Loucy (cell line): ENCODE measurements at regions not wholly inside any gene's neighbourhood (a gene's known extent, or its start where the extent isn't known, plus 50 kb on each side); places are given as distances from the start of the nearest gene placed in this dataset.

Source experiments
- H2AFZ ChIP-seq: fragments of 200-600 bp; sonication (generic); 2 replicates; pipeline ENCODE4 v1.6.0; 2016; ENCODE audit warnings: antibody characterized with exemption, mild to moderate bottlenecking, low read length, moderate library complexity
- H3F3A ChIP-seq: fragments of 200-600 bp; 2 replicates; pipeline ENCODE4 v1.6.0; 2016; ENCODE audit warnings: antibody characterized with exemption, low read depth, mild to moderate bottlenecking
- H3K27me3 ChIP-seq: fragments of 200-600 bp; sonication (generic); 2 replicates; pipeline ENCODE4 v1.6.1; 2014; ENCODE audit warnings: low read length, mild to moderate bottlenecking; ENCODE audit not compliant: insufficient read depth, poor library complexity, severe bottlenecking
- H3K36me3 ChIP-seq: fragments of 200-600 bp; sonication (generic); 2 replicates; pipeline ENCODE4 v1.6.1; 2016; ENCODE audit warnings: low read length; ENCODE audit not compliant: insufficient read depth
- H3K4me1 ChIP-seq: fragments of 200-600 bp; sonication (generic); 2 replicates; pipeline ENCODE4 v1.5.1; 2014; ENCODE audit warnings: low read length, mild to moderate bottlenecking; ENCODE audit not compliant: insufficient read depth, poor library complexity, severe bottlenecking
- H3K4me2 ChIP-seq: fragments of 200-600 bp; sonication (generic); 2 replicates; pipeline ENCODE4 v1.6.0; 2014; ENCODE audit warnings: antibody characterized with exemption, low read length, low read depth, mild to moderate bottlenecking; ENCODE audit not compliant: poor library complexity, severe bottlenecking
- H3K4me3 ChIP-seq: fragments of 200-600 bp; sonication (generic); 2 replicates; pipeline ENCODE4 v1.5.1; 2014; ENCODE audit warnings: low read length, mild to moderate bottlenecking, mixed read lengths; ENCODE audit not compliant: poor library complexity, severe bottlenecking
- H3K79me2 ChIP-seq: fragments of 200-600 bp; sonication (generic); 2 replicates; pipeline ENCODE4 v1.6.1; 2014; ENCODE audit warnings: low read length; ENCODE audit not compliant: insufficient read depth
- H3K9ac ChIP-seq: fragments of 200-600 bp; sonication (generic); 2 replicates; pipeline ENCODE4 v1.6.0; 2014; ENCODE audit warnings: mild to moderate bottlenecking, low read depth, low read length, moderate library complexity; ENCODE audit not compliant: poor library complexity, severe bottlenecking
- H3K9me2 ChIP-seq: fragments of 200-600 bp; sonication (generic); replicated peaks from 2 replicates; pipeline ENCODE4 v1.6.1; 2016; ENCODE audit warnings: low read depth, low read length, mixed read lengths
- H3K9me3 ChIP-seq: fragments of 200-600 bp; sonication (generic); 2 replicates; pipeline ENCODE4 v1.6.1; 2014; ENCODE audit warnings: mild to moderate bottlenecking, antibody characterized with exemption, low read length, low read depth; ENCODE audit not compliant: insufficient read depth
- H4K20me1 ChIP-seq: fragments of 200-600 bp; sonication (generic); 2 replicates; pipeline ENCODE4 v1.6.0; 2014; ENCODE audit warnings: antibody characterized with exemption, low read length, mild to moderate bottlenecking; ENCODE audit not compliant: insufficient read depth, poor library complexity, severe bottlenecking
- EZH2phosphoT487 ChIP-seq: fragments of 200-600 bp; IDR thresholded peaks from 2 replicates; pipeline ENCODE4 v1.6.1; 2018; ENCODE audit warnings: antibody characterized with exemption, mild to moderate bottlenecking, moderate library complexity, borderline replicate concordance
- TF ChIP-seq, protein P1 (sequence below): fragments of 200-600 bp; sonication (generic); conservative IDR thresholded peaks from 2 replicates; pipeline ENCODE4 v1.5.1; 2014; ENCODE audit warnings: mild to moderate bottlenecking, antibody characterized with exemption, low read length

GRCh38 chr4:12712648-12713339, 771.3 kb downstream of the RAB28 start:
- TF ChIP-seq, protein P1, sequence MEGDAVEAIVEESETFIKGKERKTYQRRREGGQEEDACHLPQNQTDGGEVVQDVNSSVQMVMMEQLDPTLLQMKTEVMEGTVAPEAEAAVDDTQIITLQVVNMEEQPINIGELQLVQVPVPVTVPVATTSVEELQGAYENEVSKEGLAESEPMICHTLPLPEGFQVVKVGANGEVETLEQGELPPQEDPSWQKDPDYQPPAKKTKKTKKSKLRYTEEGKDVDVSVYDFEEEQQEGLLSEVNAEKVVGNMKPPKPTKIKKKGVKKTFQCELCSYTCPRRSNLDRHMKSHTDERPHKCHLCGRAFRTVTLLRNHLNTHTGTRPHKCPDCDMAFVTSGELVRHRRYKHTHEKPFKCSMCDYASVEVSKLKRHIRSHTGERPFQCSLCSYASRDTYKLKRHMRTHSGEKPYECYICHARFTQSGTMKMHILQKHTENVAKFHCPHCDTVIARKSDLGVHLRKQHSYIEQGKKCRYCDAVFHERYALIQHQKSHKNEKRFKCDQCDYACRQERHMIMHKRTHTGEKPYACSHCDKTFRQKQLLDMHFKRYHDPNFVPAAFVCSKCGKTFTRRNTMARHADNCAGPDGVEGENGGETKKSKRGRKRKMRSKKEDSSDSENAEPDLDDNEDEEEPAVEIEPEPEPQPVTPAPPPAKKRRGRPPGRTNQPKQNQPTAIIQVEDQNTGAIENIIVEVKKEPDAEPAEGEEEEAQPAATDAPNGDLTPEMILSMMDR, result no peak
- TF ChIP-seq EZH2phosphoT487, result no peak
- no peak overlapping the region for H3K4me2 ChIP-seq
- no peak overlapping the region for H3K4me3 ChIP-seq
- H3K9ac ChIP-seq, result no peak overlapping the region
- H3K9me3 ChIP-seq, result no peaks in the 10 kb centered on the region
- no peaks in the 10 kb centered on the region for H3K36me3 ChIP-seq
- no peaks in the 10 kb centered on the region for H3F3A ChIP-seq
- no peaks in the 10 kb centered on the region for H4K20me1 ChIP-seq
- no peak overlapping the region for H2AFZ ChIP-seq
- H3K4me1 ChIP-seq, result no peaks in the 10 kb centered on the region
- H3K27me3 ChIP-seq, result no peaks in the 10 kb centered on the region
- no peaks in the 10 kb centered on the region for H3K9me2 ChIP-seq
- no peaks in the 10 kb centered on the region for H3K79me2 ChIP-seq

DNA sequence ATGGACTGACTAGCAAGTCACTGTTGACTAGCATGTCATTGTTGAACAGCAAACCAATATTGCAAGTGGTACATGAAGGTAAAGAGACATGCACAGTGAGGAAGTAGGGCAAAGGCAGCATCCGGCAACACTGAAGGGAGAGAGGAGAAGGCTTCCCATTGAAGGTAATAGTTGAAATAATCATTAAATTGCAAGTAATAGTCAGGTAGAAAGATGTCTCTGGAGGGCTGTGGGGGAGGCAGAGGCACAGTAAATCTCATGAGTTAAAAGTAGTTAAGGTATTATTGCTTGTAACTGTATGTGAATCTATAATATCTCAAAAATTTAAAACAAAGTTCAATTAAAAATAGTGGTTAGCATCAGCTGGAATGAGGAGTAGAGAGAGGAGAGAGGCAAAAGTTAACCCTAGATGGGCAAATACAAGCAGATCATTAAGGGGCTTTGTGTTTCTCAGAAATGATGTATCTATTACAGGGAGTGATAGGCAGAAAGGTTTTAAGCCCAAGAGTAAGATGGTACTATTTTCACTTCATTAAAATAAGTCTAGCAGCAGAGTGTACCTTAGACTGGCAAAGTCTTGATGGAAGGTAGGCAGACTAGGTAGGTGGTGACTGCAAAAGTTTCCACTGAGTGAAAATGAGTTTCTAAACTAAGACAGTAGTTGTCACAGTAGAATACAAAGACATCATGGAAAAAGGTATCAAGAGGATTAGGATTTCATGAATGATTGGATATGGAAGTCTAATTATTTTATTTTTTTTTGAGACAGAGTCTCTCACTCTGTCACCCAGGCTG, 776.6 kb downstream of the RAB28 start:
- no peaks in the 10 kb centered on the region for H3K4me1 ChIP-seq

GRCh38 chr4:12703036-12703435, 781.1 kb downstream of the RAB28 start:
- Histone ChIP-seq H3F3A (no peaks in the 10 kb centered on the region), H3K79me2 (no peaks in the 10 kb centered on the region), H3K4me1 (no peaks in the 10 kb centered on the region), H3K9ac (no peak overlapping the region), H3K4me3 (no peak overlapping the region), H3K36me3 (no peaks in the 10 kb centered on the region), H3K9me2 (no peaks in the 10 kb centered on the region), H2AFZ (no peak overlapping the region), H4K20me1 (no peaks in the 10 kb centered on the region), H3K4me2 (no peak overlapping the region), H3K27me3 (no peaks in the 10 kb centered on the region), H3K9me3 (no peaks in the 10 kb centered on the region)
- TF ChIP-seq, protein P1, result no peak
- TF ChIP-seq EZH2phosphoT487, result no peak

More for the DNA sequence above, 776.6 kb downstream of the RAB28 start:
- Histone ChIP-seq H3K4me3 (no peak overlapping the region), H3K9ac (no peak overlapping the region), H3K79me2 (no peaks in the 10 kb centered on the region), H3K4me2 (no peak overlapping the region), H2AFZ (no peak overlapping the region), H3K9me2 (no peaks in the 10 kb centered on the region), H3K9me3 (no peaks in the 10 kb centered on the region), H4K20me1 (no peaks in the 10 kb centered on the region), H3K36me3 (no peaks in the 10 kb centered on the region), H3F3A (no peaks in the 10 kb centered on the region), H3K27me3 (no peaks in the 10 kb centered on the region)
- TF ChIP-seq, protein P1, result no peak
- no peak for TF ChIP-seq EZH2phosphoT487
